NCI-H2227 treated with DMSO at 0.1 percent for 48 hours (cell line): ENCODE measurements at regions not wholly inside any gene's neighbourhood (a gene's known extent, or its start where the extent isn't known, plus 50 kb on each side); places are given as distances from the start of the nearest gene placed in this dataset.
"Not testable (repeated sequence)": the region's sequence is repeated elsewhere in the genome, so short reads cannot be mapped to it uniquely, and the experiment has no call there.

ENCODE experiments used
- DNase-seq: peaks from one replicate; lab custom pipeline; 2025; lab: John Stamatoyannopoulos, UW

GRCh38 chr6:106745824-106746582 lies 116.6 kb downstream of the QRSL1 start:
- no peak for DNase-seq

GRCh38 chr6:106745197-106745770 lies 115.9 kb downstream of the QRSL1 start:
- DNase-seq, result no peak

- DNase-seq, result no peak
These were observed 115.4 kb downstream of the QRSL1 start for GRCh38 chr6:106744781-106745180.

GRCh38 chr6:106744029-106744428 lies 114.7 kb downstream of the QRSL1 start:
- not testable (repeated sequence) for DNase-seq

- no peak for DNase-seq
These were observed 114.2 kb downstream of the QRSL1 start for GRCh38 chr6:106743612-106744011.

GRCh38 chr6:106740287-106740686 lies 110.9 kb downstream of the QRSL1 start:
- DNase-seq, result no peak

GRCh38 chr6:106739387-106739786 lies 110.0 kb downstream of the QRSL1 start:
- DNase-seq, result no peak

GRCh38 chr6:106736502-106736901 lies 107.1 kb downstream of the QRSL1 start:
- DNase-seq, result no peak

GRCh38 chr6:106735828-106736227 lies 106.5 kb downstream of the QRSL1 start:
- DNase-seq, result no peak

GRCh38 chr6:106735136-106735633 lies 105.8 kb downstream of the QRSL1 start:
- no peak for DNase-seq

GRCh38 chr6:106733386-106733785 lies 104.0 kb downstream of the QRSL1 start:
- no peak for DNase-seq

- DNase-seq, result no peak
These were observed 103.1 kb downstream of the QRSL1 start for GRCh38 chr6:106732376-106732940.

- DNase-seq, result no peak
These were observed 102.4 kb downstream of the QRSL1 start for GRCh38 chr6:106731843-106732160.

GRCh38 chr6:106731144-106731842 lies 101.9 kb downstream of the QRSL1 start:
- no peak for DNase-seq

- DNase-seq, result no peak
These were observed 101.3 kb downstream of the QRSL1 start for GRCh38 chr6:106730718-106731117.

- no peak for DNase-seq
These were observed 100.9 kb downstream of the QRSL1 start for GRCh38 chr6:106730264-106730663.

GRCh38 chr6:106729841-106730240 lies 100.5 kb downstream of the QRSL1 start:
- no peak for DNase-seq

- DNase-seq, result no peak
These were observed 99.0 kb downstream of the QRSL1 start for GRCh38 chr6:106728296-106728870.

- no peak for DNase-seq
These were observed 98.2 kb downstream of the QRSL1 start for GRCh38 chr6:106727480-106728149.

GRCh38 chr6:106724848-106725247 lies 95.5 kb downstream of the QRSL1 start:
- DNase-seq, result no peak

- no peak for DNase-seq
These were observed 95.0 kb downstream of the QRSL1 start for GRCh38 chr6:106724337-106724736.

- not testable (repeated sequence) for DNase-seq
These were observed 94.0 kb downstream of the QRSL1 start for GRCh38 chr6:106723419-106723818.
